Activated CD4-positive, alpha-beta T cell treated with anti-CD3 and anti-CD28 coated beads for 48 hours (primary cell): ENCODE measurements at regions not wholly inside any gene's neighbourhood (a gene's known extent, or its start where the extent isn't known, plus 50 kb on each side); places are given as distances from the start of the nearest gene placed in this dataset.
"Not testable (repeated sequence)": the region's sequence is repeated elsewhere in the genome, so short reads cannot be mapped to it uniquely, and the experiment has no call there.

Source experiments
- DNase-seq: peaks from one replicate; pipeline ENCODE4 v3.0.0-alpha.2; 2020

DNA sequence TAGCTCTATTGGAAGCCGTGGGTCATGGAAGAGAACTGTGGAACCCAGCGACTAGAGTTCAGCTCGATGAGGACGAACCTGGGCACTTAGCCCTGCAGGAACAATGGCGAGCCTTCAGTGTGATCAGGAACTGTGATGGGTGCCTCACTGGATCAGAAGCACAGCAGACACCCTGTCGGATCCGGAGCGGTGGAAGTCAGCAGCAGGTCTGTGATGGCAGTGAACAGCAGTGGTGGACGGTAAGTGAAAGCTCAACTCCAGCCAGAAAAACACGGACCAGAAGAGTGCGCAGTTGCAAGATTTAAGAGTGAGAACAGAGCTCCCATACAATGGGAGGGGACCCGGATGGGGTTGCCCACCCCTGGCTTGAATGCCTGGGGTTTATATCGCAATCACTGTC is 282.2 kb downstream of the NSUN3 start:
- no peak for DNase-seq

DNA sequence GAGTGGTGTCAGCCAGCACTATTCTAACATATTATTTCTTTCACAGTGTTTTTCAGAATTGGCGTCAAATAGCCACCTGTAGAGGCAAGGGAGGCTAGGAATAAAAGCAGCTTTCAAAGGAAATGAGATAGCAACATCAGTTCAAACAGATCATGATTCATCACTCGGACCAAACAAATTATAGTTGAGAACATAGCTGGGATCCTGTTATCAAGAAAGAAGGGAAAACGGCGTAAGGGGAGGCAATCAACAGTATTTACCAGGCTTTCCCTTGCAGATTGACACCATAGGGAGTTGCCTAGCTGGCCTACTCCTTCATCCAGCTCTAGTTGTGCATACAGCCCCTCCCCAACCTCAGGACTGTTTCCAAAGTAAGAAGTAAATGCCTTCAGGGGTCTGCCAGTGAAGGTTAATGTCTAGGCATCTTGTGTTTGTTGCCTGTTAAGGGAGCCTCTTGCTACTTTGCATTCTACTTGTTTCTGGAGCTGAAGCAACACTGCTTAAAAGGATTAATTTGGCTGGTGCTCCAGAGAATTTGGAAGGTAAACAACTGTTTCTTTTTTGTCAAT is 286.5 kb downstream of the NSUN3 start:
- no peak for DNase-seq

DNA sequence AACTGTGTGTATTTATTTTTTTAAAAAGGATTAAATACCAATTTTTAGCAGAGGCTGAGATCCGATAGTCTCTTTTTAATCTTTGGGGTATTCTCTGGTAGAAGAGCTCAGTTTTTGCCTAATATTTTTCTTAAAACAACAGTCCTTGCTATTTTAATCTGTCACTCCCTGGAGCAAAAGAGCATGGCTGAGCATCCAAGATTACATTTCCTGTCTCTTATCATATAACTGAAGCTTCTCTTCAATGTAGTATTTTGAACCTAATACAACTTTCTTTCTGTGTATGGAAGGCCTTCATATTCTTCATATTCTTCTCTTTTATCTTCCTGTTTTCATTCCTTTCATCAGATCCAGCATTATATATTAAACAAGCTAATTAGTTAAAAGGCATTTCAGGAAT is 293.7 kb downstream of the NSUN3 start:
- DNase-seq = no peak

DNA sequence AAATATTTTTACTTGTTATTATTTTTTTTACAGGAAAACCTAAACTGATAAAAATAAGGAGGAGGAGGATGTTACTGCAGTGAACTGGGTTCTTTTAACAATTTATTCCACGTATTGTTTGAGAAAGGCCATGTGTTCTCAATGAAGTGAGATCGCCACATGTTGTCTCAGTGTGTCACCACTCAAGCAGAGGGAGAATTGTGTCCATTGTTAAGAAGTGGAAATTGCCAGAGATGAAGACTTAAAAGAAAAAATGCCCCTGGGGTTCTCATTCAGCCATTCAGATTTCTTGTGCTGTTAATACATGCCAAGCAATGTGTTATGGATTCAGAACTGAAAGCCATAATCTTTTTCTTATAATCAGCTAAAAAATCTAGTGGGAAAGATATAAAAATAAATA is 297.1 kb downstream of the NSUN3 start:
- DNase-seq = no peak

DNA sequence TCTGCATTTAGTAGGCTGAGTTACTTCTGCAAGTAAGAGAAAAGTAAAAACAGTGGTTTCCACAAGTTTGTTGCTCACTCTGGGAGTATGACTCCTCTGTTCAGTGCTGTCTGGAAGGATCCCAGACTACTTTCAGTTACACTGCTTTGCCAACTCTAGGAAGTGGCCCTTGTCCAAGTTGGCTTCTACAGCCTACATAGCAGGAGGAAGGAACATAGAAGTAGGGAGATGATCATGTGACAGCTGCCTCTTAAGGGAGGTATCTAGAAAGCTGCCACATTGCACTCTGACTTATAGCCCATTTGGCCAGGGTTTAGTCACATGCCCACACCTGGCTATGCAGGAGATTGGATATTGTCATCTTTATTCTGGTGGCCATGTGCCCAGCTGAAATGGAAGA is 298.1 kb downstream of the NSUN3 start:
- no peak for DNase-seq

DNA sequence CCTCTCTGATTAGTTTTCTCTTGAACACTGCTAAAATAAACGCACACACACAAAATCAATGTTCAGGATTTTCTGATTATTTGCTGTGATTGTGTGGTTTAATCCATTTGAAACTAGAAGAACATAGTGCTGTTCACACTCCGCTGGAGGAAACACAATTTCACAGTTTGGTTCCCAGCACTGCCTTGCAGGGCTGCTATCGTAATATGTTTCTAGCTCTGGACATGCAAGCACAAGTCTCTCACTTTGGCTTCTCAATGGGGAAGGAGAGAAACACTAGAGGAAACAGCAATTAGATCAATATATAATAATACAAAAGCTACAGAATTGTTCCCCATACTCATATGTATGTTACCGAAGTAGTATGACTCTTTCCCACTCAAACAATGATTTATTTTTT is 299.5 kb downstream of the NSUN3 start:
- DNase-seq = no peak

DNA sequence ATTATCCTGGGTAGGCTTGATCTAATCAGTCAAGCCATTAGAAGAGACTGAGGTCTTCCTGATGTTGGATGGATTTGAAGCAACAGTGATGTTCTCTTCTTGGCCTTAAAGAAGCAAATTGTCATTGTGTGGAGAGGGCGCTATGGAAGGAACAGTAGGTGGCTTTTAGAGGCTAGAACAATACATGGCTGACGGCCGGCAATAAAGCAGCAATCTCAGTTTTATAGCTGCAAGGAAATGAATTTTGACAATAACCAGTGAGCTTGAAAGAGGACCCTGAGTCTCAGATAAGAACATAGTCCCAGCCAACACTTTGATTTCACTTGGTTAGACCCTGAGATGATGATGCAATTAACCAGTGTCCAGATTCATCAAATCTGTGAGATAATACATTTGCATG is 302.1 kb downstream of the NSUN3 start:
- DNase-seq = no peak

DNA sequence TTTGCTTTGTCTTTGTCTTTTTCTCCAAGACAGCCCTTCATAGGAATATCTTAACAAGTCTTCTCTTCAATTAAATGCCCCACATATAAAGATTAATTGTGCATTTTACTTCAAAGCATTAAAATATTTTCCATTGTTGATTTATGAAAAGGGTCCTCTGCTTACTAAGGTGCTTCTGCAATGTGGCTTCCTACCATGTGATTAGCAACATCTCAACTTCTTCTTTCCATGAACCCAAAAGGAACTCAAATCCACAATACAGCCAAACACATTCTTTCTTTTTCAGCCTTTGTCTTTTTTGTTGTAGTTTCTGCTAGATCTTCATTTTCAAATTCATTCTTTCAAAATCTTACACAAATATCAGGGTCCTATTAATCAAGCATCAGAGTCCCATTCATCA is 309.2 kb downstream of the NSUN3 start:
- no peak for DNase-seq

DNA sequence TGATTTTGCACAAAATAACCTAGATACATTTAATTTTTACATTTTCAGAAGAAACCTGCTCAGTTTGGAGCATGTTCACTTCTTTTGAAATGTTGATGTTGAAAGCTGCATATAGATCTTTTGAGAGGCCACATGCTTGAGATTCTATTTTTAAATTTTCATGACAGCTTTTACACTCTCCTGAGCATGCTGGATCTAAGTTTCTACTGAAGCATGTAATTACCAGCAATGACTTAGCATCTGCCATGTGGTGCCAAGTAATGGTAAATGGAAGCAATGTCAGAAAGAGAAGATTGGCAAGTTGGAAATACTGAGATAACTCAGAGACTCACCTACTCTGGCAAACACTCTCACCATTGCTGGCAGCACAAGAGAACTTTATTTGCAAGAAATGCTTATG is 310.6 kb downstream of the NSUN3 start:
- DNase-seq = no peak

DNA sequence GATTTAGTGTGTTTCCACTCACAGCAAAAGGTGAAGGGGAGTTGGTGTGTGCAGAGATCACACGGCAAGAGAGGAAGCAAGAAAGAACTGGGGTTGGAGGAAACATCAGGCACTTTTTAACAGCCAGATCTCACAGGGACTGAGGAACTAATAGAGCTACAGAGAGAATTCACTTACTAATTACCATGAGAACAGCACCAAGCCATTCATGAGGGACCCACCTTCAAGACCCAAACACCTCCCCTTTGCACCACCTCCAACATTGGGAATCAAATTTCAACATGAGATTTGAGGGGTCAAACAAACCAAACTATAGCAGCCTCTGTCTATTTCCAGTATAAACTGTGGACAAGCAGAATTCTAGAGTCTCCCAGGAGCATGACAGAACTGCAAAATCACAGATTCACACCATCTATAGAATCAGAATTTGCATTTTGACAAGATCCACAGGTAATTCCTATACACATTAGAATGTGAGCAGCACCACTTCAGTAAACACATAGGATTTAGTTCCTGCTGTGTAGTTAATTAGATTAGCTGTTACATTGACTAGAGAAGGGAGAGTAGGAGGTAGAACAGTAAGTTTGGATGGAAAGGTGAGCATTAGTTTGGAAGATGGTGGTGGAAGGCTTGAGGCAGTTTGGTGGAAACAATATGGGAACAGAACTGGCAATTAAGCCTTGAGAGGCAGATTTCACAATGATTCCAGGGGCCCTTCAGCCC is 311.7 kb downstream of the NSUN3 start:
- DNase-seq = no peak

DNA sequence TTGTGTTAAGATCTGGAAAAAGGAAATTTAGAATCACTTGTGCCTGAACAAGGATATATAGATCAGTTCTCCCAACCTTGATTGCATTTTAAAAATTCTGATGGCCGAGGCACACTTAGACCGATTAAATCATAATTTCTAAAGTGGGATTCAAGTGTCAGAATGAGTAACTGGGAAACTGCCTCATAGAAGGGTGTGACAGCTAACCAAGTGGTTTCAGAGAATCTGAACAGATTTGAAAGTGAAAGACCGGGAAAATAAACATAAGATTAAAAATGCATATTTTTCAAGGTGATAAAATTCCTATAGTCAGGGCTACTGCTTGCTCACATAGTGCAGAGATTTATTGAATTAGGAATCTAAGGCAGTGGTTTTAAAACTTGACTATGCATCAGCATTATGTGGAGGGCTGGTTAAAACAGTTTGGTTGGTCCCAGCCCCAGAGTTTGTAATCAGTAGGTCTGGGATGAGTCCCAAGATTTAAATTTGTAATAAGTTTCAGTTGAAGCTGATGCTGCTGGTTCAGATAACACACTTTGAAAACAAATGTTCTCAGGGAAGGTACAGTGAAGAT is 314.3 kb downstream of the NSUN3 start:
- not testable (repeated sequence) for DNase-seq

DNA sequence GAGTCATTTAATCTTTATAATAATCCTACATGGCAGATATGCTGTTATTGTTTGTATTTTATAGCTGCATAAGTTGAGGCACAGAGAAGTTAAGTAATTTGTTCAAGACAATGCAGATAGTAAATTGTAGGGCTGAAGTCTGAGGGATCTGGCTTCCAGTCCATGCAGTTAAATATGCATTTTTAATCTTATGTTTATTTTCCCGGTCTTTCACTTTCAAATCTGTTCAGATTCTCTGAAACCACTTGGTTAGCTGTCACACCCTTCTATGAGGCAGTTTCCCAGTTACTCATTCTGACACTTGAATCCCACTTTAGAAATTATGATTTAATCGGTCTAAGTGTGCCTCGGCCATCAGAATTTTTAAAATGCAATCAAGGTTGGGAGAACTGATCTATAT is 315.0 kb downstream of the NSUN3 start:
- not testable (repeated sequence) for DNase-seq

DNA sequence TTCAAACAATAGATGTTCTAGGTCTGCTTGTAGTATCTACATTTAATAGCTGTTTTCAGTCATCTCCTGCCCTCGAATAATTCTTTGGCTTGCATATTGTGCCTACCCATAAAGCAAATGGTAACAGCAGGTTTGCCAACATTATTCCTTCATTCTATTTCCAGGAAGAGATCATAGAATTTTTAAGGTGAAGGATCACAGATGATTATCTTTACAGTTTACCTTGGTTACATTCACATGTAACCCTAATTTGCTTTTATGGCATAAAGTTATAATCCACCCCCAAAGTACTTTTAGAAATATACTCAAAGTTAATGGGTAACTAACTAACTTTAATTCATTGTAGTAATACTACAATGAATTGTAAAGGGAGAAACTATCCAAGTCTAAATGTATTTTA is 315.5 kb downstream of the NSUN3 start:
- DNase-seq = no peak

DNA sequence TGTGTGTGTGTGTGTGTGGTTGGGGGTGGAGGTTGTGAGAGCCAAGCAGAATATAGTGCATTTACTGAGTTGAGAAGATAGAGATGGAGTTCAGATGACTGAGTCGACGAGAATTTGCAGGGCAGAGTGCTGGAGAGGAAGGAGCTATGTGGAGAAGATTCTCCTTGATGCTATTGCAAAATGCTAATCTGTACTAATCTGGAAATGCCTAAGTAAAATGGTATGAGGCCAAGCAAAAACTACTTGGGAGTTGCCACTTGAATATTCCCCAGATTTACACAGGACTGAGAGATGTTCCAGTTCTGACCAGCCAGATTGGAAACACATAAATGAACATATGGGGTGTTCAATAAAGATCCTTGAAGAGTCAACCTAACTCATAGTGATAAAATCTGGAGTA is 316.4 kb downstream of the NSUN3 start:
- DNase-seq = no peak

DNA sequence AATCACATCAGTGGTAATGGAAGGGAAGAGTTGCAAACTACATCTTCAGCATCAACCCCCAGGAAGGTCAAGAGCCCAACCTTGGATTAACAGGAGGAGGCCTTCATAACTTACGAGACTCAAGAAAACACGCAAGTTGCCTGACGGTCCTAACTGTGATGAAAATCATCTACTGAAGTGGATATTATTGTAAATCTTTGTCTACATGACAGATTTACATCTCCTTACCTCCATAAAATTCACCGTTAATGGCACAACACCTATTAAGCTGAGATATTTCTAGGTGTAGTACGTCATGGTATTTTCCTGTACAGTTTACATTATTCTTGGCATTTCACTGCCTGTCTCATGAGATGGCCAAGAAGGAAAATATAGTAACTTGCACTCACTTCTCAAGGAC is 332.0 kb downstream of the NSUN3 start:
- no peak for DNase-seq

DNA sequence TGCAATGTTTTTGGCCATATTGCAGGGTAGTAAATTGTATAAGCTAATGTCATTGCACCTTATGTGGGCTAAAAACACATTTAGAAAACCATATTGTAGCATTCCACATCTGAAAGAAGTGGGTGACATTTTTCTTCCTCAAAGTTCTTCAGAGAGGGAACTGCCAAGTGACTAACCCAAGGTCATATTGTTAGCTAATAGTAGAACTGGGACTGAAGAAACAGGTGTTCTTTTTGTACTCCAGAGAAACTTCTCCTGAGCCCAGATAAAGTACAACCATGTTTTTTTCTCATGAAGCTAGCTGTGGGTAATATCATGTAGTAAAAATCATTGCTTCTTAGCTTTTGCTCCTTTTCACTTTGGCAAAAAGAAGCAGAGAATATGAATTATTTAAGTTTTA is 333.0 kb downstream of the NSUN3 start:
- no peak for DNase-seq

DNA sequence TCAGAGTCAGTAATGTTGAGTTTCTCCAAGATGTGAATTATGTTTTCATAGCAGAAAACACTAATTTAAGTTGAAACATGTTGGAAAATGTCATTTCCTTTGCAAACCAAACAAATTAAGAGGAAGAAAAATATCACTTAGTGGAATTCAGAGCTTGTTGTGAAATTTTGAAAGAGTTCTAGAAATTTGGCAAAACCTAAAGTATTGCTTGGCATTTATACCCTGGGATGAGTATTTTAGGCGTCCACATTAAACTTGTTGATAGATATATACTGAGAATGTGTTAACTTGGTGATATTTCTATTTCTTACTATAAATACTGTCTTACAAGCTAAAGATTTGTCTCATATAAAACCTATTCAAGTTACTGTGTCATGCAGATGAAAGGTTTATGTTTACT is 335.2 kb downstream of the NSUN3 start:
- DNase-seq = no peak

DNA sequence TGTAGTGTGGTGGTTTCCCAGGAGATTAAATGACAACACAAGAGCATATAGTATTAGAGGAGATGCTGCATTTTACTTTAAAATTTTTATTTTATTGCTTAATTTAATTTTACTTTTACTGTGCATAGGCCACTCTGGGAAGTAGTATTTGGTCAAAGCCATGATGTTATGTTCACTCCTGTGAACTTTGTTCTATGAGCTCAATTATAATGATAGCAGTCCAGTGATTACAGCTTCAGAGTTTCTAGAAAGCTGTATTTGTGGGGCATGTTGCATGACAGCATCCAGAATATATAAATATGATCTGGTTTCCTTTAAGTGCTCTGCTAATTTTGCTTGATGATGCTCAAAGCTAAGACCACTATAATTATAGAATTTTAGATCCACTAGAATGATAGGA is 338.6 kb downstream of the NSUN3 start:
- DNase-seq = no peak

DNA sequence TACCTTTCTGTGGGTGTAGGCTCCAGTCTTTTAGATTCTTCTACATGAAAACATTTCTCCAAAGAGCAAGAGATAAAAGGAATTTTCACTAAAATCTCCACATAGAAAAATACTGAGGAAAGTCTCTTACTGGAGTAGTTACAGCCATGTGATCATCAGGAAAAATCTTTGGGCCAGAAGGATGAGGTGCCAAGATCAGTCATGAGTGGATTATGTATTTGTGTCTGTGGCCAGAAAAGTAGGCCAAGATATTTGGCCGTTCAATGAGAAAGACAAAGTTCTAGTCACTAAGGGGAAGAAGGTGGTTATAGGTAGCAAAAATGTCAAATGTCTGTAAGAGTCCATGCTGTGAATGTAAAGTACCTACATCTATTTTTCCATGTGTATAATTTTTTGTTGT is 339.3 kb downstream of the NSUN3 start:
- DNase-seq = no peak

DNA sequence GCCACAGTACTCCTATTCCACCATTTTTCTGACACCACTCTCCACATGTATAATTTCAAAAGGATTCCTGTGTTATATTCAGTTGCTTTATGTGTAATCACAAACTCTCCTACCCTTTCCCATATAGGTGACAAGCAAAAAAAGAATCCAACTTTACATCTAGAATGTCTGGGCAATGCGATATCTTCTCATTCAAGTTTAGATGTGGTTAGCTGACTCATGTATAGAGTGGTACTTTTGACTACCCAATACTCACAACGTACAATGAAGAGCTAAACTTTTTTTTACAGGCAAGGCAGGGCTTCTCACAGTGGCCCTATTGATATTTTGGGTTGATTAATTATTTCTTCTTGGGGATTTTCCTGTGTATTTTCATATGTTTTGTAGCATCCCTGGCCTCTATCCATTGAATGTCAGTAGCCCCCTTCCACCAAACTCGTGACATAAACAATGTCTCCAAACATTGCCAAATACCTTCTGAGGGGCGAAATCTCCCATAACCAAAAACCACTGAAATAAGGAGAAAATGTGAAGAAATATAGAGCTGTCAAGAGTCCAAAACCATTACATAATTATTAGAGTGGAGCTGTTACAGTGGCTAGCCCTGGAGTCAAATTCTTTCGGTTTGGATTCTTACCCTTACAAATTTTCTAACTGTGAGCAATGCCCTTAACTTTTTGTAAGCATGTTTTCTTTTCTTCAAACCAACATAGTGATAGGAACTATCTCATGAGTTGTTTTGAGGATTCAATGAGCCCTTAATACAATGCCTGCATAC is 342.6 kb downstream of the NSUN3 start:
- no peak for DNase-seq

DNA sequence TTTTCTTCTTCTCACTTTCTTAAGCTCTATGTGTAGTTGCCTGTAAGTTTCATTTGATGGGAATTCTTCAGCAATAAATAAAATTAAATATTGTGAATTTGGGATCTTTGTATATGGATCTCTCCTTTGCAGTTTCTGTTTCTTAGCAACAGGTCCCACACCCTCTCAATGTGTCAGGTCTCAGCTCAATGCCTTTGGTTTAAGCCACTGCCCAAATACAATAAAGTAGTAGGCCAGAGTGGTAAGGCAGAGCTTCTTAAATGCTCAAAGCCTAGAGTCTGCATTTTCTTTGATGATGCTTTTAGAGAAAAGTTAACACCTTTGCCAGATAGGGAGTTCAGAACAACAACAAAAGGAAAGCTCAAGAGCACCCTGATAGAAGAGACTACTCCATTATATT is 343.7 kb downstream of the NSUN3 start:
- DNase-seq = no peak

DNA sequence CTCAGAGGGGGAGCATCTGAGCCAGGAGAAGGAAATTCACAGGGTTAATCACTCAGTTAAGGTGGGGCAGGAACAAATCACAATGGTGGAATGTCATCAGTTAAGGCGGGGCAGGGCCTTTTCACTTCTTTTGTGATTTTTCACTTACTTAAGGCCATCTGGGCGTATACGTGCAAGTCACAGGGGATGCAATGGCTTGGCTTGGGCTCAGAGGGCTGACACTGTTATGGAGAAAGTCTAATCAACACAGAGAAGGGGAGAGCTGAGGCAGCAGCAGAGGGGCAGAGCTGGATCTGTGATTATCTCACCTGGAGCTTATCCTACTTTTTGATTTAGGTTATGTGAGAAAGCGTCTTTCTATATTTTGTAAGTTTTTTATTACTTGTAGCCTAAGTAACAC is 350.1 kb downstream of the NSUN3 start:
- not testable (repeated sequence) for DNase-seq

DNA sequence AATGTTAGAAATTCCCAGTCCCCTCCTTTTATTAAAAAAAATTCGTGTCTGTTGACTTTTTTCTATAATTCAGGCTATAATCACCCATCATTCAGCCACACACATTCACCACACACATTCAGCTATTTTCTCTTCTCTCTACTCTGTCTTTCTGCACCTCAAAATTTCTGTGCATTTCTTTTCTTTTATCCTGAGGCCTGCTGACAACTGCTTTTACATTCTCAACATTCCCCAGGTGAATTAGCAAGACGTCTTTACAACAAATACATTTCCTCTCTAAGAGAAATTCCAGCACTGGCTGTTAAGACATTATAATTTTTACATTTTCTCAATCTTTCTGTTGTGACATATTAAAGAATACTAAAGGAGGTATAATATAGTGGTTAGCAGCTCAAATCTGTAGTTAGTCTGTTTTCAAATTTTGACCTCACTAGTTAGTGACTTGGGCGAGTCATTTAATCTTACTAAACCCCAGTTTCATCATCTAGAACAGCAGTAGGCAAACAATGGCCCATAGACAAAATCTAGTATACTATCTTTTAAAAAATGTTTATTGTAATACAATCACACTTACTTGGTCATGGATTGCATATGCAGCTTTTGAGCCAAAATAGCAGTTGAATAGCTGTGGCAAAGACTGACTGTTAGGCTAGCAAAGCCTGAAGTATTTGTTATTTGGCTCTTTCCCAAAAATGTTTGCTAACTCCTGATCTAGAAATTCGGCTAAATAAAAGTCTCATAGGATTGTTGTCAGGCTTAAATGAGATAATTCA is 350.7 kb downstream of the NSUN3 start:
- no peak for DNase-seq
